HG03354 (cell line): ENCODE measurements at regions not wholly inside any gene's neighbourhood (a gene's known extent, or its start where the extent isn't known, plus 50 kb on each side); places are given as distances from the start of the nearest gene placed in this dataset.
"Not testable (repeated sequence)": the region's sequence is repeated elsewhere in the genome, so short reads cannot be mapped to it uniquely, and the experiment has no call there.

Experiments used
- ATAC-seq: cut with Tn5 transposase; IDR thresholded peaks from one replicate; pipeline ENCODE4 v1.9.1; 2021; ENCODE audit warnings: mild to moderate bottlenecking; ENCODE audit not compliant: unreplicated experiment, poor library complexity, severe bottlenecking

- no peak for ATAC-seq
Observed at GRCh38 chr11:29272019-29272654, 744.7 kb downstream of the KCNA4 start.

GRCh38 chr11:29271616-29272015, 745.2 kb downstream of the KCNA4 start:
- ATAC-seq = no peak

GRCh38 chr11:29268733-29269132, 748.1 kb downstream of the KCNA4 start:
- ATAC-seq = no peak

GRCh38 chr11:29265792-29266191, 751.0 kb downstream of the KCNA4 start:
- no peak for ATAC-seq

GRCh38 chr11:29265381-29265780, 751.4 kb downstream of the KCNA4 start:
- ATAC-seq = no peak

GRCh38 chr11:29263971-29264682, 752.7 kb downstream of the KCNA4 start:
- ATAC-seq = no peak

- ATAC-seq = no peak
Observed at GRCh38 chr11:29261831-29262230, 755.0 kb downstream of the KCNA4 start.

- no peak for ATAC-seq
Observed at GRCh38 chr11:29260939-29261705, 755.7 kb downstream of the KCNA4 start.

GRCh38 chr11:29258411-29258810, 758.4 kb downstream of the KCNA4 start:
- ATAC-seq = no peak

GRCh38 chr11:29256580-29256979, 760.2 kb downstream of the KCNA4 start:
- ATAC-seq = peak; percentile 74

- ATAC-seq = no peak
Observed at GRCh38 chr11:29255401-29255800, 761.4 kb downstream of the KCNA4 start.

GRCh38 chr11:29251738-29252137, 765.1 kb downstream of the KCNA4 start:
- ATAC-seq = peak; percentile 67

GRCh38 chr11:29249713-29250112, 767.1 kb downstream of the KCNA4 start:
- ATAC-seq = no peak

- no peak for ATAC-seq
Observed at GRCh38 chr11:29244355-29244754, 772.5 kb downstream of the KCNA4 start.

GRCh38 chr11:29243616-29244015, 773.2 kb downstream of the KCNA4 start:
- ATAC-seq = no peak

GRCh38 chr11:29231991-29232390, 784.8 kb downstream of the KCNA4 start:
- ATAC-seq = no peak

GRCh38 chr11:29231586-29231985, 785.2 kb downstream of the KCNA4 start:
- no peak for ATAC-seq

- ATAC-seq = no peak
Observed at GRCh38 chr11:29227811-29228210, 789.0 kb downstream of the KCNA4 start.

- ATAC-seq = no peak
Observed at GRCh38 chr11:29224739-29225384, 792.0 kb downstream of the KCNA4 start.

- not testable (repeated sequence) for ATAC-seq
Observed at GRCh38 chr11:29219531-29219930, 797.3 kb downstream of the KCNA4 start.
